Naive B cell (primary cell): ENCODE measurements at regions not wholly inside any gene's neighbourhood (a gene's known extent, or its start where the extent isn't known, plus 50 kb on each side); places are given as distances from the start of the nearest gene placed in this dataset.
"Not testable (repeated sequence)": the region's sequence is repeated elsewhere in the genome, so short reads cannot be mapped to it uniquely, and the experiment has no call there.

Experiments
- ATAC-seq, 2 donors: fragments of 150-1000 bp; cut with Tn5 transposase; 2 replicates each; pipeline ENCODE4 v1.10.0; 2021; ENCODE audit warnings: low read depth in 2 of 2, mild to moderate bottlenecking in 2 of 2, moderate library complexity in 2 of 2
- DNase-seq: peaks from one replicate; pipeline ENCODE4 v3.0.0; 2022
- H3K27ac Mint-ChIP-seq, 6 donors: one replicate each; pipeline ENCODE4 v1.8.0; 2020 to 2022; ENCODE audit warnings: mild to moderate bottlenecking in 6 of 6, mixed read lengths in 6 of 6, moderate library complexity in 5 of 6, inconsistent platforms in 2 of 6
- H3K27me3 Mint-ChIP-seq, 3 donors: one replicate each; pipeline ENCODE4 v1.8.0; 2021 to 2022; ENCODE audit warnings: mixed read lengths in 3 of 3, mild to moderate bottlenecking in 1 of 3
- H3K36me3 Mint-ChIP-seq, 2 donors: one replicate each; pipeline ENCODE4 v1.8.0; 2020 to 2022; ENCODE audit warnings: mixed read lengths in 2 of 2, inconsistent platforms in 1 of 2, mild to moderate bottlenecking in 1 of 2
- H3K4me1 Mint-ChIP-seq, 3 donors: one replicate each; pipeline ENCODE4 v1.8.0; 2020 to 2022; ENCODE audit warnings: mixed read lengths in 3 of 3, inconsistent platforms in 1 of 3, mild to moderate bottlenecking in 1 of 3, moderate library complexity in 1 of 3
- H3K4me3 Mint-ChIP-seq, 8 donors: one replicate each; pipeline ENCODE4 v1.8.0; 2020 to 2022; ENCODE audit warnings: mild to moderate bottlenecking in 8 of 8, mixed read lengths in 8 of 8, moderate library complexity in 8 of 8, inconsistent platforms in 2 of 8
- H3K9me3 Mint-ChIP-seq, 7 donors: one replicate each; pipeline ENCODE4 v1.8.0; 2020 to 2022; ENCODE audit warnings: mixed read lengths in 7 of 7, mild to moderate bottlenecking in 5 of 7, inconsistent platforms in 2 of 7, moderate library complexity in 1 of 7

DNA sequence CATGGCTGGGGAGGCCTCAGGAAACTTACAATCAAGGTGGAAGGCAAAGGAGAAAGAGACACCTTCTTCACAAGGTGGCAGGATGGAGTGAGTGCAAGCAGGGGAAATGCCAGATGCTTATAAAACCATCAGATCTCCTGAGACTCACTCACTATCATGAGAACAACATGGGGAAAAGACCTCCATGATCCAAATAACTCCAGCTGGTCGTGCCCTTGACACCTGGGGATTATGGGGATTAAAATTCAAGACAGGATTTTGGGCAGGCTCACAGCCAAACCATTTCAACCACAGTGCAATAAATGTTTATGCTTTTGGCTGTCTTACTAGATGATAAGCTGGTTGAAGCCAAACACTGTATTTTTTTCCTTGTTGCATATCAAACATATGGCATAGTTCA, 1112.4 kb downstream of the STIM2 start:
- H3K9me3 Mint-ChIP-seq = peaks cover 0 to 22% (median 9%) of the 10 kb centered on the region in 7 donors
- DNase-seq = no peak
- no peaks in the 10 kb centered on the region for H3K36me3 Mint-ChIP-seq
- ATAC-seq = no peak
- no peaks in the 10 kb centered on the region for H3K27me3 Mint-ChIP-seq
- H3K27ac Mint-ChIP-seq = no peak overlapping the region
- H3K4me3 Mint-ChIP-seq = no peak overlapping the region
- no peaks in the 10 kb centered on the region for H3K4me1 Mint-ChIP-seq

DNA sequence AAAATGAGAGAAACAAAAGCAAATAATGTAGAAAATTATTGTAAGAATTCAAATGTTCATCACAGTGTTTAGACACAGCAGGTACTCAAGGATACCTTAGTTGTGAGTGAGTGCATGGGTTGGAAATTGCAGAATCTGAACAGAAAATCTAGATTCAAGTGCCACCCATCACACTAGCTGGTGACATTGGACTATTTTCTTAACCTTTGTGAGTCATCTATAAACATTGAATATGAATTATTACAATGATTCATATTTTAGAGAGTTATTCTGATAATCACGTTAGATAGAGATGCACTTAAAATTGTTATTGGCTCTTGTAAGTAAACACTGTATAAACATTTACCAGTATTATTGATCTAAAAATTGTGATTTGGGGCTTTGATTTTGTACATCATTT, 1113.1 kb downstream of the STIM2 start:
- Mint-ChIP-seq H3K4me1 (no peaks in the 10 kb centered on the region), H3K36me3 (no peaks in the 10 kb centered on the region), H3K27me3 (no peaks in the 10 kb centered on the region), H3K9me3 (peaks cover 0 to 22% (median 9%) of the 10 kb centered on the region in 7 donors), H3K27ac (no peak overlapping the region), H3K4me3 (no peak overlapping the region)
- DNase-seq (no peak), ATAC-seq (no peak)

DNA sequence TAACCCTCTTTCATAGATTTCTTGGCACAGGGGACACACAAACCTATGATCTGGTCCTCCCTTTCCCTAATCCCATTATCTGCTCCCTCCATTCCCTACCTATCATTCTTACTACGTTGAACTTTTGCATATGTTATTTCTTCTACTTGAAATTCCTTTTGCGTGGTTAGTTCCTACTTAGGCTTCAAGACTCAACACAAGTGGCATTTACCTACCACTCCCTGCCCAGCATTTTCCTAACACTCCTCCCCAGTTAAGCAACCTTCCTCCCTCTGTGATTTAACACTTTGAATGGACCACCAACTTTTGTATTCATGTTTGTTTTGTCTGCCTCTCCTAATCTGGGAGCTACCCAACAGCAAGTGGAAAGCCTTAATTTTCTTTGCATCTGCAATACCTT, 1113.7 kb downstream of the STIM2 start:
- Mint-ChIP-seq H3K9me3 (peaks cover 0 to 26% (median 12%) of the 10 kb centered on the region in 7 donors), H3K27ac (no peak overlapping the region), H3K27me3 (no peaks in the 10 kb centered on the region), H3K4me1 (no peaks in the 10 kb centered on the region), H3K36me3 (no peaks in the 10 kb centered on the region), H3K4me3 (no peak overlapping the region)
- ATAC-seq (no peak), DNase-seq (no peak)

DNA sequence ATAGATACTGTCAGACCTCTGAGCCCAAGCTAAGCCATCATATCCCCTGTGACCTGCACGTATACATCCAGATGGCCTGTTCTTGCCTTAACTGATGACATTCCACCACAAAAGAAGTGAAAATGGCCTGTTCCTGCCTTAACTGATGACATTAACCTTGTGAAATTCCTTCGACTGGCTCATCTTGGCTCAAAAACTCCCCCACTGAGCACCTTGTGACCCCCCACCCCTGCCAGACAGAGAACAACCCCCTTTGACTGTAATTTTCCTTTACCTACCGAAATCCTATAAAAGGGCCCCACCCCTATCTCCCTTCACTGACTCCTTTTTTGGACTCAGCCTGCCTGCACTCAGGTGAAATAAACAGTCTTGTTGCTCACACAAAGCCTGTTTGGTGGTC, 1114.2 kb downstream of the STIM2 start:
- not testable (repeated sequence) for ATAC-seq, H3K36me3 Mint-ChIP-seq, H3K27ac Mint-ChIP-seq, DNase-seq, H3K4me3 Mint-ChIP-seq, H3K4me1 Mint-ChIP-seq, H3K27me3 Mint-ChIP-seq
- peaks cover 0 to 28% (median 15%) of the 10 kb centered on the region in 7 donors for H3K9me3 Mint-ChIP-seq

DNA sequence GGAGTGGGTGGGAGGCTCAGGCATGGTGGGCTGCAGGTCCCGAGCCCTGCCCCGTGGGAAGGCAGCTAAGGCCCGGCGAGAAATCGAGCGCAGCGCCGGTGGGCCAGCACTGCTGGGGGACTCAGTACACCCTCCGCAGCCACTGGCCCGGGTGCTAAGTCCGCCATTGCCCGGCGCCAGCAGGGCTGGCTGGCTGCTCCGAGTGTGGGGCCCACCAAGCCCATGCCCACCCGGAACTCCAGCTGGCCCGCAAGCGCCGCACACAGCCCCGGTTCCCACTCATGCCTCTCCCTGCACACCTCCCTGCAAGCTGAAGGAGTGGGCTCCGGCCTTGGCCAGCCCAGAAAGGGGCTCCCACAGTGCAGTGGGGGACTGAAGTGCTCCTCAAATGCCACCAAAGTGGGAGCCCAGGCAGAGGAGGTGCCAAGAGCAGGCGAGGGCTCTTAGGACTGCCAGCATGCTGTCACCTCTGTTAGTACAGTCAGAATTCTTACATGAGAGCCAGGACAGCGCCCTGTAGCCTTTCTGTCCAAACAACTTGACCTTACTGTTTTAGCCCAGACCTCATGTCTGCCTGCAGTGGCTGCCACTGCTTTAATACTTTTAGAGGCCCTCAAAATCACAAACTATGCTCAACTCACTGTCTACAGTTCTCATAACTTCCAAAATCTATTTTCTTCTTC, 1117.9 kb downstream of the STIM2 start:
- H3K9me3 Mint-ChIP-seq = peaks cover 0 to 31% (median 17%) of the 10 kb centered on the region in 7 donors
- H3K27me3 Mint-ChIP-seq, H3K27ac Mint-ChIP-seq, H3K36me3 Mint-ChIP-seq, H3K4me3 Mint-ChIP-seq, ATAC-seq, DNase-seq, H3K4me1 Mint-ChIP-seq: not testable (repeated sequence)

DNA sequence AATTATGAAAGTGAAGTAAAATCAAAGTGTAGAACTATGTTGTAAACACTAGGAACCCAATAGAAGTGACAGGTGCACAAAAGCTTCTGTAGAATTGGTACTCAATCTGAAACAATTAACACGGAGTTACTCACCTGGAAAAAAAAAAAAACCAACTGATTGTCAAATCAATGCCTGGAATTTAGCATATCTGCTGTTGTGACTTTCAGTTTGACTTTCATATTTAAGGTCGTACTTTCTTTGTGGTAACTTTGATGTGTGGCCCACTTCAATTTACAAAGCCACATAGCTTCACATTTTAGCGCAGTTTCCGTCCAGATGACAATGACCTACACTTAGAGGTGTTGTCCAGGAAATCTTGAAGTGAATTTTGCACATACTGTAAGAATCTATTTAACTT, 1124.9 kb downstream of the STIM2 start:
- DNase-seq (no peak), ATAC-seq (no peak)
- Mint-ChIP-seq H3K36me3 (no peaks in the 10 kb centered on the region), H3K4me3 (no peak overlapping the region), H3K27ac (no peak overlapping the region), H3K27me3 (no peaks in the 10 kb centered on the region), H3K4me1 (no peaks in the 10 kb centered on the region), H3K9me3 (peaks cover 0 to 11% (median 0%) of the 10 kb centered on the region in 7 donors)

DNA sequence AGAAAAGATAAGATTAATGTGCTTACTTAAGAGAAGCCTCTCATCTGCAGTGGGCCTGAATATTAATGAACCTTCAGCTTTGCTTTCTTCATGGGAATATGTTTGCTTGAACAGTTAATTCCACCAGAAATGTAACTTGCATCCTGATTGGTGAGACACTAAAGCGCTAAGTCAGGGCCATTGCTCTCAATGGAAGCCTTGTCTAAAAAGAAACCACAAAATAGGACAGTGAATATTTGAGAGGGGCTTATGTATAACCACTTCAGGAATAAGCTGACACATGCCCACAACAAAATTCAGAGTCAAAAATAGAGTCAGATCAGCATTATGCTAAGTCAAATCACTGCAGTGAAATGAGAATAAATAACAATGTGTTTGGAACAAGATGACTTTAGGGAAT, 1125.8 kb downstream of the STIM2 start:
- ATAC-seq (no peak), DNase-seq (no peak)
- no peak overlapping the region for H3K27ac Mint-ChIP-seq
- no peaks in the 10 kb centered on the region for H3K4me1 Mint-ChIP-seq
- H3K36me3 Mint-ChIP-seq = no peaks in the 10 kb centered on the region
- no peaks in the 10 kb centered on the region for H3K27me3 Mint-ChIP-seq
- H3K4me3 Mint-ChIP-seq = no peak overlapping the region
- peaks cover 0 to 8% (median 0%) of the 10 kb centered on the region in 7 donors for H3K9me3 Mint-ChIP-seq

DNA sequence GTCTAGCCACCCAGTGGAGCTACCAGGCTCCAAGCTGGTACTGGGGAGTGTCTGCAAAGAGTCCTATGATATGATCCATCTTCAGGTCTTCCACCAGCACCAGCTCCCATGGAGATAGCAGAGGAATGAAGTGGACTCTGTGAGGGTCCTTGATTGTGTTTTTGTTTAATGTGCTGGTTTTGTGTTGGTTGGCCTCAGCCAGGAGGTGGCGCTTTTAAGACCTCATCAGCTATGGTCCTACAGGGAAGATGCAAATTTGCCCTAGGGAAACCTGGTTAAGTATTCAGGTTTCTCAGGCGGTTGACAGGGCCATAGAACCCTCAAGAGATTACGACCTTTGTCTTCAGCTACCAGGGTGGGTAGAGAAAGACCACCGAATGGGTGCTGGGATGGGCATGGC, 1141.1 kb downstream of the STIM2 start:
- DNase-seq = no peak
- Mint-ChIP-seq H3K27me3 (no peaks in the 10 kb centered on the region), H3K4me1 (no peaks in the 10 kb centered on the region), H3K9me3 (peaks cover 0 to 5% (median 3%) of the 10 kb centered on the region in 7 donors), H3K4me3 (no peak overlapping the region), H3K36me3 (no peaks in the 10 kb centered on the region), H3K27ac (no peak overlapping the region)
- no peak for ATAC-seq

DNA sequence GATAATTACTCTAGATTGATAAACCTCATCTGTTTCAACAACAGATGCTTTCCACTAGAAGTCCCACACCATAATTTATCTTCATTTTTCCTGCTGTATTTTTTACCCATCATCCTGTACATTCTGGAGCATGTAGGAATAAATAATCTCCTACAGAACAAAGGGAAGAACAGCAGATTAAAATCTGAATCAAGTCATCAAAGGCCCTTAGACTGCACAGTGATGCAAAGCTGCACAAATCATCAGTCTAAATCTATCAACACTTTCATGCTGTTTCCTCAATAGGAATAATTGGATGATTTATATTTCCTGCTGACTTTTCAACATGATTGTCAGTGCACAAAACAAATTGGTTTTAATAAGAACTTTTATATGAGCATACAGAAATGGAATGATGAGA, 1143.9 kb downstream of the STIM2 start:
- H3K4me3 Mint-ChIP-seq = no peak overlapping the region
- no peaks in the 10 kb centered on the region for H3K27me3 Mint-ChIP-seq
- peaks cover 0 to 3% (median 0%) of the 10 kb centered on the region in 7 donors for H3K9me3 Mint-ChIP-seq
- ATAC-seq (no peak), DNase-seq (no peak)
- no peaks in the 10 kb centered on the region for H3K4me1 Mint-ChIP-seq
- H3K27ac Mint-ChIP-seq = no peak overlapping the region
- no peaks in the 10 kb centered on the region for H3K36me3 Mint-ChIP-seq

DNA sequence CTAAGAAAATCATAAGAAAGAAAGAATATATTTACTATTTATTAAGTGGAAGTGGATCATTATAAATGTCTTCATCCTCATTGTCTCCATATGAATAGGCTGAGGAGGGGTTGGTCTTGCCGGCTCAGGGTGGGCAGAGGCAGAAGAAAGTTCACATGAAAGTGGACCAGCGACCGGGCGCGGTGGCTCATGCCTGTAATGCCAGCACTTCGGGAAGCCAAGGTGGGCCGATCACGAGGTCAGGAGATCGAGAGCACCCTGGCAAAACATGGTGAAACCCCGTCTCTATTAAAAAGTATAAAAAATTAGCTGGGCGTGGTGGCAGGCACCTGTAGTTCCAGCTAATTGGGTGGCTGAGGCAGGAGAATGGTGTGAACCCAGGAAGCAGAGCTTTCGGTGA, 1145.4 kb downstream of the STIM2 start:
- no peaks in the 10 kb centered on the region for H3K36me3 Mint-ChIP-seq
- DNase-seq = no peak

DNA sequence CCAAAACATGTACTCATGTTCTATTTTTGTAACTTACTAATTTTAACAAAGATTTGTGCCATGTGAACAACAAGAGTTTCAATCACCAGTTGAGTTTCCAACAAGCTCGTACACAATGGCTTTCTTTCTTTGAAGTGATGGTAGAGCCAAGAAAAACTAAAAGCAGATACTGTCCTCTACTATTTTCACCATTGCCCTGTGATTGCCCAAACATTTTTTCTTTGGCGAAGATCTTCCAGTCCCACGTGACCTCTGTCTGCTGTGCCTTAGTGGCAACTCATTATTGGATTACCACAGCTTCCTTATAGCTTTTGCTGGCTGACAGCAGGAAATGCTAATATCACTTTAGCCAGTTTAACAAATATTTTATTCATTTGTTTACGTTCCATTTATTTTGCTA, 1147.1 kb downstream of the STIM2 start:
- ATAC-seq (no peak), DNase-seq (no peak)

More for the DNA sequence above, 1145.4 kb downstream of the STIM2 start:
- no peak for ATAC-seq
- no peak overlapping the region for H3K27ac Mint-ChIP-seq
- H3K4me1 Mint-ChIP-seq = no peaks in the 10 kb centered on the region
- H3K27me3 Mint-ChIP-seq = no peaks in the 10 kb centered on the region
- peaks cover 0 to 9% (median 2%) of the 10 kb centered on the region in 7 donors for H3K9me3 Mint-ChIP-seq
- H3K4me3 Mint-ChIP-seq = no peak overlapping the region

DNA sequence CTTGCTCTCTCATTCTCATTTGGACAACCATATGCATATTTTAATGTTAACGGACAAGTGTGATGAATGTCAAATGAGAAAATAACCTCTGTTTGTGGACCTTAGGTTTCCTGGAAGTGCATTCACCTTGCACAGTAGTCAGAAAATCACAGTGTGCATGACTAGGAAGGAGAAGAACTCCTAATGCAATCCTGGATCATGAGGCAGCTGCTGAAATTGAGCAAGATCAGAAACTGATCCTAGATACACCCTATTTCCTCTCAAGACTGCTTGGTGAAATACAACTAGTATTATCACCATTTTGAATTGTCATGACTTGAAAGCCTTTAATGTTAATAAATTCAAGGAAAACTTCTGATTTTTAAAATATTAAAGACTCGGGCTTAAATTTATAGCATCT, 1148.9 kb downstream of the STIM2 start:
- no peaks in the 10 kb centered on the region for H3K4me1 Mint-ChIP-seq
- H3K36me3 Mint-ChIP-seq = no peaks in the 10 kb centered on the region
- peaks cover 0 to 18% (median 4%) of the 10 kb centered on the region in 7 donors for H3K9me3 Mint-ChIP-seq
- H3K4me3 Mint-ChIP-seq = no peak overlapping the region
- H3K27me3 Mint-ChIP-seq = no peaks in the 10 kb centered on the region
- H3K27ac Mint-ChIP-seq = no peak overlapping the region
- ATAC-seq (no peak), DNase-seq (no peak)

More for the DNA sequence above, 1147.1 kb downstream of the STIM2 start:
- H3K27ac Mint-ChIP-seq = no peak overlapping the region
- H3K9me3 Mint-ChIP-seq = peaks cover 0 to 9% (median 1%) of the 10 kb centered on the region in 7 donors
- H3K27me3 Mint-ChIP-seq = no peaks in the 10 kb centered on the region
- H3K4me1 Mint-ChIP-seq = no peaks in the 10 kb centered on the region
- no peaks in the 10 kb centered on the region for H3K36me3 Mint-ChIP-seq
- no peak overlapping the region for H3K4me3 Mint-ChIP-seq

DNA sequence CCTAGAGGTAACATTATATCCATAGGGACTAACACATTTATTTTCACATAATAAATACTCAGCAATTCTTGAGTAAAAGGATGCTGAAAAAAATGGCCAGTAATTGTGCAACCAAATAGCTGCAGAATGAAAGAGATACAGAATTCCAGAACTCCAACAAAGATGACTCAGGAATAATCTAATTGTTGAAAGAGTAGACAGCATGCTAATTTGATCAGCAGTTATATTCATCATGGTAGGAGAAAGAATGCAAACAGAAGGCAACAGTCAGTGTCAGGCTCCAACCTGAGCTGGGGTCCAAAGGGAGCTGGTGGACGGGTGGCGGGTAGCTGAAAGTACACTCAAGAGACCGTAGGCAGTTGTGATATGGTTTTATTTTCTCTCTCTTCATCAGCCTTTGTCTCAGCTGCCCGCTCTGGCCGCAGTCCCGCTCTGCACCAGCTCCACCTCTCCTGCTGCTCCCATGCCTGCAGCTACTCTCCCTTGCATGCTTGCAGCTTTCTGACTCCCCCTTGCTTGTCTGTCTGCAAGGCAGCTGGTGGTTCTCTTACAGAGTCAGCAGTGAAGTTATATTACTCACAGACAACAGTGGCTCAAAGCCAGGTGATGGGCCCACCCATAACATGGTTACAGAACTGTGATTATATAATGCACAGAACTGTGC, 1150.1 kb downstream of the STIM2 start:
- Mint-ChIP-seq H3K36me3 (no peaks in the 10 kb centered on the region), H3K27me3 (no peaks in the 10 kb centered on the region), H3K27ac (no peak overlapping the region), H3K4me1 (no peaks in the 10 kb centered on the region), H3K9me3 (peaks cover 0 to 29% (median 5%) of the 10 kb centered on the region in 7 donors), H3K4me3 (no peak overlapping the region)
- ATAC-seq (no peak), DNase-seq (no peak)

DNA sequence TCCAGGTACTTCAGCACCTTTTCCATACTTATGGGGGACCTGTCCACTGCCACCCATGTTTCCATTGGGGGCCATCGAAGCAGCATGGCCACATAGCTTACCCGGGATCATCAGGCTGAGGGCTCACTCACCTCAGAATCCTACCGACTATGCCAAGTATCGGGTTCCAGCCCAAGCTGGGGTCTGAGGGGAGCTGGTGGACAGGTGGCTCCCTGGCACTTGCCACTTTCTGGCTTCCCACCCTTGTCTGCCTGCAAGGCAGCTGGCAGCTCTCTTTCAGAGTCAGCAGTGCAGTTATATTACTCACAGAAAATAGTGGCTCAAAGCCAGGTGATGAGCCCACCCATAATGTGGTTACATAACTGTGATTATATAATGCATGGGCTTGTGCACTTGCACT, 1153.8 kb downstream of the STIM2 start:
- H3K36me3 Mint-ChIP-seq = no peaks in the 10 kb centered on the region
- no peak for ATAC-seq

More for the DNA sequence above, 1153.8 kb downstream of the STIM2 start:
- Mint-ChIP-seq H3K27ac (no peak overlapping the region), H3K9me3 (peaks cover 2 to 42% (median 7%) of the 10 kb centered on the region in 7 donors), H3K4me3 (no peak overlapping the region), H3K4me1 (no peaks in the 10 kb centered on the region), H3K27me3 (no peaks in the 10 kb centered on the region)
- DNase-seq = no peak
